Mammary epithelial cell (primary cell): ENCODE measurements at regions not wholly inside any gene's neighbourhood (a gene's known extent, or its start where the extent isn't known, plus 50 kb on each side); places are given as distances from the start of the nearest gene placed in this dataset.

Experiments
- CTCF ChIP-seq, 2 donors: IDR thresholded peaks in 1 of 2; conservative IDR thresholded peaks in 1 of 2; 2 replicates each; pipeline ENCODE4 v1.5.1; 2011 to 2012; ENCODE audit warnings: inconsistent platforms in 2 of 2, low read length in 2 of 2, mild to moderate bottlenecking in 2 of 2, control low read depth in 1 of 2, low read depth in 1 of 2; ENCODE audit not compliant: insufficient read depth in 1 of 2; ENCODE audit errors: extremely low read depth in 1 of 2
- EZH2 ChIP-seq: IDR thresholded peaks from 2 replicates; pipeline ENCODE4 v1.6.1; 2012; ENCODE audit warnings: low read length, inconsistent platforms, borderline replicate concordance

- TF ChIP-seq EZH2, result no peak
- no peak for TF ChIP-seq CTCF (conservative IDR thresholded peaks at IDR 0.05 in 1 of 2, IDR thresholded peaks at IDR 0.05 in 1 of 2; ENCODE audit: extremely low read depth in 1 of 2, insufficient read depth in 1 of 2, low read depth in 1 of 2, low read length in 2 of 2)
Observed at GRCh38 chr5:121086671-121087070, 622.6 kb downstream of the PRR16 start.
